ENCODE measurements at regions not wholly inside any gene's neighbourhood (a gene's known extent, or its start where the extent isn't known, plus 50 kb on each side); places are given as distances from the start of the nearest gene placed in this dataset.

DNA sequence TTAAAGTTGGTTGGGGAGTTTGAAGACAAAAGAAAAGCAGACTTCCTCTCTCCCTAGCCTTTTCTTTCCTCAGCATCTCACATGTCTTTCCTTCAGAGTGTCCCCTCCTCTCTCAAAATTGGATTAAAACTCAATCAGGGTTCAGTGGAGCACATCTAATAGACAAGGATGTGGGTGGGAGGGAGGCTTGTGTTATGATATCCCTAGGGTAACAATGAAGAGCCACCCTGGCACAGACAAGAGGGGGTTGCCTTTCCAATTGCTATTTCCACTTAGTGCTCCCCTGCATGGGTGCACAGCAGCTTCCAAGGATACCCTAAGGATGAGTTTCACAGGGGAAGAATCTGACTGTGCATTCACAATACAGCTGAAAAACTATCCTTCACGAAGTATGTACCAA lies 585.2 kb upstream of the C9orf72 start:
- Histone ChIP-seq H3K4me1 (ENCODE audit: control insufficient read depth, insufficient read depth, low read length) (no peaks in the 10 kb centered on the region), H3K27ac (ENCODE audit: low read length) (no peak overlapping the region), H3K4me3 (ENCODE audit: low read length) (no peak overlapping the region), H3K9me3 (ENCODE audit: control insufficient read depth, insufficient read depth, low read length) (peaks cover 7% of the 10 kb centered on the region), H3K27me3 (ENCODE audit: control insufficient read depth, insufficient read depth, low read length) (no peaks in the 10 kb centered on the region), H3K36me3 (ENCODE audit: control insufficient read depth, insufficient read depth, low read length) (no peaks in the 10 kb centered on the region)
- Mint-ChIP-seq H3K27ac (no peak overlapping the region), H3K4me1 (no peaks in the 10 kb centered on the region), H3K4me3 (no peak overlapping the region), H3K9me3 (peaks cover 11 to 12% of the 10 kb centered on the region in 2 donors), H3K27me3 (ENCODE audit: low read depth in 2 of 2) (no peaks in the 10 kb centered on the region), H3K36me3 (peaks cover 5% of the 10 kb centered on the region)
- no peak for DNase-seq
- intact Hi-C loops (cut with micrococcal nuclease), result no loop called here
- WGBS (ENCODE audit: insufficient coverage), result no CpG with 5 or more reads among the region's 1 CpG
- TF ChIP-seq, protein P1, sequence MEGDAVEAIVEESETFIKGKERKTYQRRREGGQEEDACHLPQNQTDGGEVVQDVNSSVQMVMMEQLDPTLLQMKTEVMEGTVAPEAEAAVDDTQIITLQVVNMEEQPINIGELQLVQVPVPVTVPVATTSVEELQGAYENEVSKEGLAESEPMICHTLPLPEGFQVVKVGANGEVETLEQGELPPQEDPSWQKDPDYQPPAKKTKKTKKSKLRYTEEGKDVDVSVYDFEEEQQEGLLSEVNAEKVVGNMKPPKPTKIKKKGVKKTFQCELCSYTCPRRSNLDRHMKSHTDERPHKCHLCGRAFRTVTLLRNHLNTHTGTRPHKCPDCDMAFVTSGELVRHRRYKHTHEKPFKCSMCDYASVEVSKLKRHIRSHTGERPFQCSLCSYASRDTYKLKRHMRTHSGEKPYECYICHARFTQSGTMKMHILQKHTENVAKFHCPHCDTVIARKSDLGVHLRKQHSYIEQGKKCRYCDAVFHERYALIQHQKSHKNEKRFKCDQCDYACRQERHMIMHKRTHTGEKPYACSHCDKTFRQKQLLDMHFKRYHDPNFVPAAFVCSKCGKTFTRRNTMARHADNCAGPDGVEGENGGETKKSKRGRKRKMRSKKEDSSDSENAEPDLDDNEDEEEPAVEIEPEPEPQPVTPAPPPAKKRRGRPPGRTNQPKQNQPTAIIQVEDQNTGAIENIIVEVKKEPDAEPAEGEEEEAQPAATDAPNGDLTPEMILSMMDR (IDR thresholded peaks at IDR 0.05), result no peak
- no peak for ATAC-seq

DNA sequence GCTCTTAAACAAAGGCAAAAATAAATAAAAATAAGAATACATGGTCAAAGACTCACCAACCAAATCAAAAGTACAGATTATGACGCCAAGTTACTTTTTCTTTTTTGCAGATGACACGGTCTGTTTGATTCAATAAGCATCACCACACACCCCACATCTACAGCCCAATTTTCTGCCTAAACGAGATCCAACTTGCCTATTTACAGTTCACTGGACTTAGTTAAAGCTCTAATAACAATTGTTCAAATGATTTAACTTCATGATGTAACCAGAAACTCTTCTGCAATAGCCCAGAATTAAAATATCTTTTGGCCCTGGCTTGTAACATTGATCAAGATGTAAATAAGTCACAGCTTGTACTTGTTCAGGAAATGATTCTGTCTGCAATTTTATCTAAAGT lies 590.3 kb upstream of the C9orf72 start:
- no peaks in the 10 kb centered on the region for H3K36me3 ChIP-seq (ENCODE audit: control insufficient read depth, insufficient read depth, low read length)
- H3K4me1 ChIP-seq (ENCODE audit: control insufficient read depth, insufficient read depth, low read length), result no peaks in the 10 kb centered on the region
- Mint-ChIP-seq H3K9me3 (peaks cover 11% of the 10 kb centered on the region in 2 donors), H3K4me1 (peaks cover 0 to 6% of the 10 kb centered on the region in 2 donors), H3K27ac (no peak overlapping the region), H3K27me3 (ENCODE audit: low read depth in 2 of 2) (no peaks in the 10 kb centered on the region), H3K4me3 (no peak overlapping the region), H3K36me3 (peaks cover 5% of the 10 kb centered on the region)
- 79% methylated on average over 3 of the region's 3 CpGs for WGBS (ENCODE audit: insufficient coverage)
- DNase-seq (no peak), ATAC-seq (no peak)
- TF ChIP-seq, protein P1 (IDR thresholded peaks at IDR 0.05), result no peak
- no peaks in the 10 kb centered on the region for H3K9me3 ChIP-seq (ENCODE audit: control insufficient read depth, insufficient read depth, low read length)
- H3K27me3 ChIP-seq (ENCODE audit: control insufficient read depth, insufficient read depth, low read length), result no peaks in the 10 kb centered on the region
- intact Hi-C loops (cut with micrococcal nuclease), result no loop called here
- no peak overlapping the region for H3K4me3 ChIP-seq (ENCODE audit: low read length)
- no peak overlapping the region for H3K27ac ChIP-seq (ENCODE audit: low read length)

DNA sequence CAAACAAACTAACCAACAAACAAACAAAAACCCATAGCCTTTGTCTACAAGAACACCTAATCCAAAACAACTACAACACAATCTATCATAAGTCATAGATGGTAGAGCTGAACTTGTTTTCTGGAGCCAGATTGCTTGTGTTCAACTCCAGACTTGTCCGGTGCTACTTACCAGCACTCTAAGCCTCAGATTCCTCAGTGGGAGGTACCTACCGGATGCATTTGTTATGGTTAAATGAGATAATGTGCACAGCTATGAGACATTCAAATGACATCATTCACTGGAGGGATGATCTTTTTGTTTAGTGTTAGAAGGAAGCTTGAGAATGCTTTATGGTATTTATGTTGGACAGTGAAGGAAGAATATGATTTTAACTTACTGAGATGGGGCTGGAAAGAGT lies 592.9 kb upstream of the C9orf72 start:
- Histone ChIP-seq H3K27ac (ENCODE audit: low read length) (no peak overlapping the region), H3K9me3 (ENCODE audit: control insufficient read depth, insufficient read depth, low read length) (no peaks in the 10 kb centered on the region), H3K27me3 (ENCODE audit: control insufficient read depth, insufficient read depth, low read length) (no peaks in the 10 kb centered on the region), H3K4me1 (ENCODE audit: control insufficient read depth, insufficient read depth, low read length) (no peaks in the 10 kb centered on the region), H3K4me3 (ENCODE audit: low read length) (no peak overlapping the region), H3K36me3 (ENCODE audit: control insufficient read depth, insufficient read depth, low read length) (no peaks in the 10 kb centered on the region)
- intact Hi-C loops (cut with micrococcal nuclease), result no loop called here
- 100% methylated on average over 2 of the region's 2 CpGs for WGBS (ENCODE audit: insufficient coverage)
- ATAC-seq, result no peak
- Mint-ChIP-seq H3K36me3 (no peaks in the 10 kb centered on the region), H3K27me3 (ENCODE audit: low read depth in 2 of 2) (no peaks in the 10 kb centered on the region), H3K4me3 (no peak overlapping the region), H3K4me1 (peaks cover 0 to 6% of the 10 kb centered on the region in 2 donors), H3K27ac (no peak overlapping the region), H3K9me3 (peaks cover 8 to 12% of the 10 kb centered on the region in 2 donors)
- no peak for DNase-seq
- TF ChIP-seq, protein P1 (IDR thresholded peaks at IDR 0.05), result no peak

DNA sequence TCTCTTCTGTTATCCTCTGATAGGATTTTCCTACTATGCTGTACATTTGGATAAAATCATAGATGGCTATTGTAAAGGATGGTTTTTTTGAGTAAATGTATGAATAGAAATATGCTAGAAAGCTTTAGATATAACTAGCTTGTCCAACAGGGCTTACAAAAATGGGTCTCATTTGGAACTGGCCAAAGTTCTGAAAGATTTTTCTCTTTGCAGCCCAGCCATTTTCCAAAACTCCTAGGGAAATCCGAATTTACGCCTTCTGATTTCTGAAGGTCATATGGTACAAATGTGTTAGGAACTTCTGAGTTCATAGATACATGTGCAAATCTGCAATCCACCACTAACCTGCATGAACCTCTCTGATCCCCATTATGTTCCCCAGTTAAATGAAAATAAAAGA lies 603.9 kb upstream of the C9orf72 start:
- H3K4me1 Mint-ChIP-seq, result no peaks in the 10 kb centered on the region
- ATAC-seq (no peak), DNase-seq (no peak)
- Histone ChIP-seq H3K4me3 (ENCODE audit: low read length) (no peak overlapping the region), H3K27me3 (ENCODE audit: control insufficient read depth, insufficient read depth, low read length) (no peaks in the 10 kb centered on the region), H3K4me1 (ENCODE audit: control insufficient read depth, insufficient read depth, low read length) (no peaks in the 10 kb centered on the region), H3K9me3 (ENCODE audit: control insufficient read depth, insufficient read depth, low read length) (no peaks in the 10 kb centered on the region), H3K36me3 (ENCODE audit: control insufficient read depth, insufficient read depth, low read length) (no peaks in the 10 kb centered on the region), H3K27ac (ENCODE audit: low read length) (no peak overlapping the region)
- H3K36me3 Mint-ChIP-seq, result peaks cover 7% of the 10 kb centered on the region
- no peaks in the 10 kb centered on the region for H3K27me3 Mint-ChIP-seq (ENCODE audit: low read depth in 2 of 2)
- H3K9me3 Mint-ChIP-seq, result peaks cover 4 to 13% of the 10 kb centered on the region in 2 donors
- H3K4me3 Mint-ChIP-seq, result no peak overlapping the region
- intact Hi-C loops (cut with micrococcal nuclease), result no loop called here
- WGBS (ENCODE audit: insufficient coverage), result 80% methylated on average over 1 of the region's 2 CpGs
- TF ChIP-seq, protein P1 (IDR thresholded peaks at IDR 0.05), result no peak
- H3K27ac Mint-ChIP-seq, result no peak overlapping the region
